IgD-negative memory B cell (primary cell): ENCODE measurements at regions not wholly inside any gene's neighbourhood (a gene's known extent, or its start where the extent isn't known, plus 50 kb on each side); places are given as distances from the start of the nearest gene placed in this dataset.
"Not testable (repeated sequence)": the region's sequence is repeated elsewhere in the genome, so short reads cannot be mapped to it uniquely, and the experiment has no call there.

ENCODE experiments used
- H3K27ac Mint-ChIP-seq, 3 donors: one replicate each; pipeline ENCODE4 v1.8.0; 2020 to 2022; ENCODE audit warnings: mild to moderate bottlenecking in 3 of 3, mixed read lengths in 3 of 3, moderate library complexity in 1 of 3
- H3K27me3 Mint-ChIP-seq: one replicate; pipeline ENCODE4 v1.8.0; 2021; ENCODE audit warnings: mixed read lengths
- H3K36me3 Mint-ChIP-seq: one replicate; pipeline ENCODE4 v1.8.0; 2020; ENCODE audit warnings: mild to moderate bottlenecking, mixed read lengths
- H3K4me1 Mint-ChIP-seq, 3 donors: one replicate each; pipeline ENCODE4 v1.8.0; 2020 to 2022; ENCODE audit warnings: mixed read lengths in 3 of 3, mild to moderate bottlenecking in 1 of 3
- H3K4me3 Mint-ChIP-seq, 4 donors: one replicate each; pipeline ENCODE4 v1.8.0; 2020 to 2022; ENCODE audit warnings: mild to moderate bottlenecking in 4 of 4, mixed read lengths in 4 of 4, moderate library complexity in 3 of 4
- H3K9me3 Mint-ChIP-seq, 3 donors: one replicate each; pipeline ENCODE4 v1.8.0; 2020 to 2021; ENCODE audit warnings: mixed read lengths in 3 of 3, mild to moderate bottlenecking in 1 of 3

GRCh38 chr4:128424527-128425497 lies 137.2 kb upstream of the PGRMC2 start:
- H3K27ac Mint-ChIP-seq = no peak overlapping the region
- peaks cover 2% of the 10 kb centered on the region for H3K36me3 Mint-ChIP-seq
- H3K9me3 Mint-ChIP-seq = peaks cover 0 to 2% (median 0%) of the 10 kb centered on the region in 3 donors
- no peaks in the 10 kb centered on the region for H3K27me3 Mint-ChIP-seq
- no peak overlapping the region for H3K4me3 Mint-ChIP-seq
- H3K4me1 Mint-ChIP-seq = peaks cover 0 to 8% (median 4%) of the 10 kb centered on the region in 3 donors

- H3K27ac Mint-ChIP-seq, H3K36me3 Mint-ChIP-seq, H3K9me3 Mint-ChIP-seq, H3K4me1 Mint-ChIP-seq, H3K27me3 Mint-ChIP-seq, H3K4me3 Mint-ChIP-seq: not testable (repeated sequence)
Measured at GRCh38 chr4:128422296-128422695, 134.7 kb upstream of the PGRMC2 start.

DNA sequence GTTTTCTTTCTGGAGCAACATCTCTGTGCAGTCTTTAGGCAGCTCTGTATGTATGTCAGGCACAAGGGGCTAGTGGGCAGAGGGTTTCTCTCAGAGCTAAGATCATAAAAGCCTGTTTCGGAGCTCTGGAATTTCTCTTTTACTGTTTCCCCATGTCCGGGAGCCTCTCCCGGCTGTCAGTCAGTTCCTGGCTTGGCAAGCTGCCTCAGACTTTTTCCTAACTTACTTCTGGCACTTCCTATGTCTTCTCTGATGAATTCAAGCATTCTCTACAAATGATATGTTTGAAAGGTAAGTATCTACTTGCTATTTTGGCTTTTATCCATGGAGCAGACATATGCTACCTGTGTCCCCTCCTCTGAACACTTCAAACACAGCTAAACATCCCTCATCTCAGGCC lies 129.3 kb upstream of the PGRMC2 start:
- no peaks in the 10 kb centered on the region for H3K36me3 Mint-ChIP-seq
- H3K9me3 Mint-ChIP-seq = no peaks in the 10 kb centered on the region
- H3K27ac Mint-ChIP-seq = no peak overlapping the region
- H3K4me3 Mint-ChIP-seq = no peak overlapping the region
- no peaks in the 10 kb centered on the region for H3K27me3 Mint-ChIP-seq
- peaks cover 0 to 4% (median under 1%) of the 10 kb centered on the region in 3 donors for H3K4me1 Mint-ChIP-seq

DNA sequence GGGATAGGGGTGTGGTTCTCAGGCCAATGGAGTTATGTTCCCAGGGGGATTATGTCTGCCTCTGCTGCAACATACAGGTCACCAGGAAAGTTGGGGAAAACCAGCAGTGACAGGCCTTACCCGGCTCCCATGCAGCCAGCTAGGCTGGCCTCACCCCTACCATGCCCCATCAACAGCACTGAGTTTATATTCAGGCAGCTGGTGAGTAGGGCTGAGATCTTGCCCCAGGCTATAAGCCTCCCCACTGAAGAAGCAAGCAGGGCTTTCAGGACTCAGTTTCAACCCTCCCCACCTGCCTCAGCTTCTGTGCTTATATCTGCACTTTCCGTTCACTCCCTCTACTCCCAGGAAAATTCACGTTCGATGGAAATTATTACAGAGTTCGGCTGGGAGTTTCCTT lies 122.4 kb upstream of the PGRMC2 start:
- Mint-ChIP-seq H3K9me3 (peaks cover 0 to 4% (median 0%) of the 10 kb centered on the region in 3 donors), H3K4me3 (no peak overlapping the region), H3K4me1 (no peaks in the 10 kb centered on the region), H3K27ac (no peak overlapping the region), H3K27me3 (no peaks in the 10 kb centered on the region), H3K36me3 (peaks cover 3% of the 10 kb centered on the region)

DNA sequence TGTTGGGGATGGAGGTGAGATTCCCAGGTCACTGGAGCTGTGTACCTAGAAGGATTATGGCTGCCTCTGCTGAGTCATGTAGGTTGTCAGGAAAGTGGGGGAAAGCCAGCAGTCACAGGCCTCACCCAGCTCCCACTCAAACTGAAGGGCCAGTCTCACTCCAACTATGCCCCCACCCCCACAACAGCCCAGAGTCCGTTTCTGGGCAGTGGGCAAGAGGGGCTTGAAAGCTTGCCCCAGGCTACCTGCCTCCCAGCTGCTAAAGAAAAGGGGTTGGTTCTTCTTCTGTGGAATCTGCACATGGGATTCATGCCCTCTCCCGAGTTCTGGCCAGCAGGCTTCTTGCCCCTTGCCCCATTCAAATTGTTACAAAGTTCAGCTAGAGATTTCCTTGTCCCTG lies 116.0 kb upstream of the PGRMC2 start:
- no peak overlapping the region for H3K27ac Mint-ChIP-seq
- no peaks in the 10 kb centered on the region for H3K27me3 Mint-ChIP-seq
- no peaks in the 10 kb centered on the region for H3K4me1 Mint-ChIP-seq
- peaks cover 8% of the 10 kb centered on the region for H3K36me3 Mint-ChIP-seq
- H3K9me3 Mint-ChIP-seq = peaks cover 4 to 12% (median 6%) of the 10 kb centered on the region in 3 donors
- H3K4me3 Mint-ChIP-seq = no peak overlapping the region

DNA sequence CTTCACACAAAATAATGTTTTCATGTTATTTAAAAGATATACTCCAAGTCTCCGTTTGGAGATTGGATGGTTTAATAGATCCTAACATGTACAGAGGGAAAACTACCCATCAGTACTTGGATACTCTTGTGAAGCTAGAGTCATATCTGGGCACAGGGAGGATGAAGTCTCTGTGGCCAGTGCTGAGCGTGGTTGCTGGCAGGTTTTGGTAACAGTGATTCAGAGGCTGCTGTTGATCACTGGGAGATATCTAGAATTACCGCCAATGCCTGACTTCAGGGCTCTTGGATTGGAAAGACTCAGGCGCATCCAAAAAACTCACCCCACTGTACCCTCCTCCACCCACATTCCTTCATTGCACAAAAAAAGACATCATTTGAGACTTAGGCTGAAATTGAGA lies 107.2 kb upstream of the PGRMC2 start:
- peaks cover 0 to 2% (median 0%) of the 10 kb centered on the region in 3 donors for H3K4me1 Mint-ChIP-seq
- H3K27me3 Mint-ChIP-seq = peaks cover 2% of the 10 kb centered on the region
- H3K27ac Mint-ChIP-seq = no peak overlapping the region
- peaks cover 6% of the 10 kb centered on the region for H3K36me3 Mint-ChIP-seq
- H3K4me3 Mint-ChIP-seq = no peak overlapping the region
- peaks cover 0 to 4% (median 3%) of the 10 kb centered on the region in 3 donors for H3K9me3 Mint-ChIP-seq

- peaks cover 6% of the 10 kb centered on the region for H3K36me3 Mint-ChIP-seq
Measured at GRCh38 chr4:128393101-128393704, 105.6 kb upstream of the PGRMC2 start.

DNA sequence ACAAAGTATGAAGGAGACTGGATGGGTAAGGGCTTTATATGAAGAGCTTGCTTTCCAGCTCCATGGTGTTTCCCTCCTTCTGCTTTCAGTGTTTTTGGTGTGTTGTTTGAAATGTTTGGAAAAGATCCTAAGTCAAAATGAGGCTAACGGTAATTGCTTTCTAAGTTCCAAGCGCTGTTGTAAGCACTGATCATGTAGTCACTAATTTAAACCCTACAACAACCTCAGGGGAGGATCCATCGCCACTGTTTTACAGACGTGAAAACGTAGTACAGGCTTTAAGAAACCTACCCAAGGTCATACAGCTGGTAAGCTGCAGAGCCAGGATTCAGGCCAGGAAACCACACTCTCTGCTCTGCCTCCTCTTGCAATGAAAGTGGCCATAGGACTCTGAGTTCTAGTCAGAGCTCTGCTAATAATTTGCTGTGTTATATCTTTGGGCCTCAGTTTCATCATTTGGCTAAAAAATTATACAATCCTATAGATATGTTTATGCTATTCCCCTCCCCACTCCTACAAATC lies 102.9 kb upstream of the PGRMC2 start:
- peaks cover 3% of the 10 kb centered on the region for H3K27me3 Mint-ChIP-seq
- H3K36me3 Mint-ChIP-seq = peaks cover 2% of the 10 kb centered on the region
- no peak overlapping the region for H3K27ac Mint-ChIP-seq
- H3K4me1 Mint-ChIP-seq = peaks cover 0 to 2% (median 0%) of the 10 kb centered on the region in 3 donors
- H3K9me3 Mint-ChIP-seq = no peaks in the 10 kb centered on the region
- no peak overlapping the region for H3K4me3 Mint-ChIP-seq

More at GRCh38 chr4:128393101-128393704, 105.6 kb upstream of the PGRMC2 start:
- Mint-ChIP-seq H3K27me3 (peaks cover 3% of the 10 kb centered on the region), H3K4me3 (no peak overlapping the region), H3K27ac (no peak overlapping the region), H3K9me3 (peaks cover 0 to 3% (median 0%) of the 10 kb centered on the region in 3 donors), H3K4me1 (peaks cover 0 to 2% (median 0%) of the 10 kb centered on the region in 3 donors)

- Mint-ChIP-seq H3K27me3 (peaks cover 3% of the 10 kb centered on the region), H3K4me3 (no peak overlapping the region), H3K4me1 (peaks cover 0 to 2% (median 0%) of the 10 kb centered on the region in 3 donors), H3K36me3 (peaks cover 2% of the 10 kb centered on the region), H3K27ac (no peak overlapping the region), H3K9me3 (no peaks in the 10 kb centered on the region)
Measured at GRCh38 chr4:128388796-128389195, 101.2 kb upstream of the PGRMC2 start.

DNA sequence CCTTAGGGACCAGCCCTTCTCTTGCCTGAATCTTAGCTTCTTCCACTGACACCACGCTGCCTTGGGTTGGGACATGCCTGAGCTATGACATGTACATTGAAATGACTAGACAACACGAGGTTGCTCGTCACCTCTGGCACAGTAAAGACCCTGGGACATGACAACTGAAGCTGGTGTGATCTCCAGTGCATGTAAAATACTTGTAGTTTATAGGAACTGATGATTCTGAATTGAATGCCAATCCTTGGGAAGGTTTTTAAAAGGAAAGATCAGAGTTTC lies 100.7 kb upstream of the PGRMC2 start:
- no peaks in the 10 kb centered on the region for H3K4me1 Mint-ChIP-seq
- no peak overlapping the region for H3K27ac Mint-ChIP-seq
- no peak overlapping the region for H3K4me3 Mint-ChIP-seq
- no peaks in the 10 kb centered on the region for H3K9me3 Mint-ChIP-seq
- peaks cover 2% of the 10 kb centered on the region for H3K36me3 Mint-ChIP-seq
- peaks cover 3% of the 10 kb centered on the region for H3K27me3 Mint-ChIP-seq

DNA sequence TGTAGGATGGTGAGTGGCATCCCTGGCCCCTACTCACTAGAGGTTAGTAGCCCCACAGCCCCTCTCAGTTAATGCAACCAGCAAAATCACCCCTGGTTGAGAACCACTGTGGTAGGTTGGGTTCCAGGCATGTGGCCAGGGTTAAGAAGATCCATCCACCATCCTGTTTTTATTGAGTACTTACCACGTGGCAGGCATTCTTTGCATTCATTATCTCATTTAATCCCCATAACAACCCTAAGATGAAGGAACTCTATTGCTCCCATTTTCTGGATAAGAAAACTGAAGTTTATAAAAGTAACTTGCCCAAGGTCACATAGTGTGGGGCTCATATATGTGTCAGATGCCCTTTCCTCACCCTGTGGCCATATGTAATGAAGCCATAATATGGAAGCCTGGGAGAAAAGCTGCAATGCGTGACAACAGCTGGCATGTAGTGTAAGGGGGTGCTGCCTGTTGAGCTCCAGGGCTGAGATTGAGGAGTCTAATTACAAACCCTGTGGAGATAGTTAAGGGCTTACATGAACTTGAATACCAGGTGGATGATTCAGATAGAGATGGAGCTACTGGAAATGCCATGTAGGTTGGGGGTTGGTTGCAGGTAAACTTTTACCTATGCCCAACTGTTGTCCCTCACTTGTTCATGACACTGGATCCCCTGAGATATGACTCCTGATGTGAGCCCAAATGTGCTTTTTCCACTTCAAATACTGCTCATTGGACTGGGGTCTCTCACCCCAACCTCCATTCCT lies 100.2 kb upstream of the PGRMC2 start:
- Mint-ChIP-seq H3K27ac (no peak overlapping the region), H3K4me3 (no peak overlapping the region)

GRCh38 chr4:128386761-128387599 lies 99.4 kb upstream of the PGRMC2 start:
- H3K36me3 Mint-ChIP-seq = peaks cover 2% of the 10 kb centered on the region
- no peaks in the 10 kb centered on the region for H3K4me1 Mint-ChIP-seq
- H3K27ac Mint-ChIP-seq = no peak overlapping the region
- no peaks in the 10 kb centered on the region for H3K9me3 Mint-ChIP-seq
- no peak overlapping the region for H3K4me3 Mint-ChIP-seq
- H3K27me3 Mint-ChIP-seq = peaks cover 3% of the 10 kb centered on the region

More for the DNA sequence above, 100.2 kb upstream of the PGRMC2 start:
- Mint-ChIP-seq H3K9me3 (no peaks in the 10 kb centered on the region), H3K27me3 (peaks cover 3% of the 10 kb centered on the region), H3K36me3 (peaks cover 2% of the 10 kb centered on the region), H3K4me1 (no peaks in the 10 kb centered on the region)

DNA sequence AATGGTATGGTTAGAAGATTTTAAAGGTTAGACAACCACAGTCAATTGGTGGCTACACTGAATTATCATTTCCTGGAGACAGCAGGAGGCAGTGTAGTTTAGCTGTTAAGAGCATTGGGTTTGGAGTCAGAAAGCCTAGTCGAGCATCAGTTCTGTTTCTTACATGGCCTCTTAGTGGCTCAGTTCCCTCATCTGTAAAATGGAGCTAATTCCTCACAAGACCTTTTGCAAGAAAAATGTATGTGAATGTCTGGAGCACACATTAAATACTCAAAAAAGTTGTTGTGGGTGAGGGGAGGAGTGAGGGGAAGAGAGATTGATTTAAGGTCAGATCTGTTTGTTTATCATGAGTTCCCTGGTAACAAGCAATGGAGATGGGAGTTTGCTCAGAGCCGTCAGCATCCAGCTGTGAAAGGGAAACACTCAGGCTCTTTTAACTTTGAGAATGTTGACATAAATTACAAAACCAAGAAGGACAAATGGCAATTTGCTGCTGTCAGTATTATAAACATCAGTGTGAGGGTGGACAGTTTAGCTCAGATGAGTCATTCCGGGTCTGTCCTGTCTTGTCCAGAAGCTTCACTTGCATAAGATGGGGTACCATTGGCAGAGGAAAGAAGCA lies 98.2 kb upstream of the PGRMC2 start:
- Mint-ChIP-seq H3K9me3 (no peaks in the 10 kb centered on the region), H3K27me3 (peaks cover 3% of the 10 kb centered on the region), H3K4me3 (no peak overlapping the region), H3K4me1 (no peaks in the 10 kb centered on the region), H3K36me3 (peaks cover under 1% of the 10 kb centered on the region), H3K27ac (no peak overlapping the region)
